ENCODE measurements at regions not wholly inside any gene's neighbourhood (a gene's known extent, or its start where the extent isn't known, plus 50 kb on each side); places are given as distances from the start of the nearest gene placed in this dataset.

DNA sequence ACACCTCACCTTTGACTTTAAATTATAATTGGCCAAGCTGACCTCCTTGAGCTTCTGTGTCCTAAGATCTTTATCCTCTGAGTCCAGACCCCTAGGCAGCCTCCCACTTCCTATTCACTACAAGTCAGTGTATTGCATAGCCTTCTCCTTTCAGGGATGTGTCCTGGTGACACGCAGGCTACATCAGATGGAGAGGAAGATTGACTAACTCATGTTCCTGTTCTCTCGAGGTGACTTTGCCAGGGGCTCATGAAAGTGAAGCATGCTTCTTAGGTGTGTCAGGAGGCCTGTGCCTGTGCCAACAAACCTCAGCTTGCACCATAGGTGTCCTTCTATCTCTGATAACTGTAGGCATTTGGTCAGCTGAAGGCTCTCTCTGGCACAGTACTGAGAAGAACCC, 195.7 kb upstream of the HS3ST1 start (continued):
- TF ChIP-seq CTCF (conservative IDR thresholded peaks at IDR 0.05; ENCODE audit: low read depth in 2 of 2) (no peak), EZH2 (IDR thresholded peaks at IDR 0.05; ENCODE audit: low read depth, unreplicated experiment) (no peak), CREB1 (CRISPR knock-in tag; IDR thresholded peaks at IDR 0.05; ENCODE audit: low read depth) (no peak)
- TF ChIP-seq, protein P1, sequence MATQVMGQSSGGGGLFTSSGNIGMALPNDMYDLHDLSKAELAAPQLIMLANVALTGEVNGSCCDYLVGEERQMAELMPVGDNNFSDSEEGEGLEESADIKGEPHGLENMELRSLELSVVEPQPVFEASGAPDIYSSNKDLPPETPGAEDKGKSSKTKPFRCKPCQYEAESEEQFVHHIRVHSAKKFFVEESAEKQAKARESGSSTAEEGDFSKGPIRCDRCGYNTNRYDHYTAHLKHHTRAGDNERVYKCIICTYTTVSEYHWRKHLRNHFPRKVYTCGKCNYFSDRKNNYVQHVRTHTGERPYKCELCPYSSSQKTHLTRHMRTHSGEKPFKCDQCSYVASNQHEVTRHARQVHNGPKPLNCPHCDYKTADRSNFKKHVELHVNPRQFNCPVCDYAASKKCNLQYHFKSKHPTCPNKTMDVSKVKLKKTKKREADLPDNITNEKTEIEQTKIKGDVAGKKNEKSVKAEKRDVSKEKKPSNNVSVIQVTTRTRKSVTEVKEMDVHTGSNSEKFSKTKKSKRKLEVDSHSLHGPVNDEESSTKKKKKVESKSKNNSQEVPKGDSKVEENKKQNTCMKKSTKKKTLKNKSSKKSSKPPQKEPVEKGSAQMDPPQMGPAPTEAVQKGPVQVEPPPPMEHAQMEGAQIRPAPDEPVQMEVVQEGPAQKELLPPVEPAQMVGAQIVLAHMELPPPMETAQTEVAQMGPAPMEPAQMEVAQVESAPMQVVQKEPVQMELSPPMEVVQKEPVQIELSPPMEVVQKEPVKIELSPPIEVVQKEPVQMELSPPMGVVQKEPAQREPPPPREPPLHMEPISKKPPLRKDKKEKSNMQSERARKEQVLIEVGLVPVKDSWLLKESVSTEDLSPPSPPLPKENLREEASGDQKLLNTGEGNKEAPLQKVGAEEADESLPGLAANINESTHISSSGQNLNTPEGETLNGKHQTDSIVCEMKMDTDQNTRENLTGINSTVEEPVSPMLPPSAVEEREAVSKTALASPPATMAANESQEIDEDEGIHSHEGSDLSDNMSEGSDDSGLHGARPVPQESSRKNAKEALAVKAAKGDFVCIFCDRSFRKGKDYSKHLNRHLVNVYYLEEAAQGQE (IDR thresholded peaks at IDR 0.05; ENCODE audit: unreplicated experiment), result no peak

GRCh38 chr4:11623726-11624037, 195.0 kb upstream of the HS3ST1 start:
- Mint-ChIP-seq H3K4me3 (no peak overlapping the region), H3K27me3 (ENCODE audit: insufficient read depth, low read depth, poor library complexity) (no peaks in the 10 kb centered on the region), H3K4me1 (peaks cover 8% of the 10 kb centered on the region; the same call in 1 of the 3 replicates), H3K9me3 (no peaks in the 10 kb centered on the region; the same call in 2 of the 3 replicates), H3K36me3 (ENCODE audit: low read depth) (no peaks in the 10 kb centered on the region), H3K27ac (no peak overlapping the region)
- ATAC-seq (peak; percentile 86), DNase-seq (ENCODE audit: low spot score) (peak; percentile 72)
- TF ChIP-seq JUNB (IDR thresholded peaks at IDR 0.05; ENCODE audit: unreplicated experiment) (no peak), CTCF (conservative IDR thresholded peaks at IDR 0.05; ENCODE audit: low read depth in 2 of 2) (peak; percentile 62 to 83), EZH2 (IDR thresholded peaks at IDR 0.05; ENCODE audit: low read depth, unreplicated experiment) (no peak), ETS1 (IDR thresholded peaks at IDR 0.05) (no peak)
- Histone ChIP-seq H3K79me2 (replicated peaks; ENCODE audit: insufficient read depth) (no peaks in the 10 kb centered on the region), H3K4me1 (ENCODE audit: insufficient read depth) (no peaks in the 10 kb centered on the region), H3K4me3 (no peak overlapping the region), H3F3A (replicated peaks; ENCODE audit: low read depth) (no peaks in the 10 kb centered on the region), H4K20me1 (replicated peaks; ENCODE audit: insufficient read depth) (no peaks in the 10 kb centered on the region), H2AFZ (no peak overlapping the region), H3K9me2 (ENCODE audit: insufficient read depth) (no peaks in the 10 kb centered on the region), H3K27ac (ENCODE audit: low read depth) (no peak overlapping the region), H3K4me2 (no peak overlapping the region), H3K36me3 (ENCODE audit: insufficient read depth) (no peaks in the 10 kb centered on the region), H3K27me3 (ENCODE audit: insufficient read depth) (no peaks in the 10 kb centered on the region)
